AG10803 (cell line): ENCODE measurements at regions not wholly inside any gene's neighbourhood (a gene's known extent, or its start where the extent isn't known, plus 50 kb on each side); places are given as distances from the start of the nearest gene placed in this dataset.

Experiments
- DNase-seq: peaks from one replicate; pipeline ENCODE4 v3.0.0; 2010; ENCODE audit warnings: low read depth
- H3K4me3 ChIP-seq: 2 replicates; pipeline ENCODE4 v1.5.1; 2011; ENCODE audit warnings: mild to moderate bottlenecking, low read length, control low read depth
- CTCF ChIP-seq: conservative IDR thresholded peaks from 2 replicates; pipeline ENCODE4 v1.5.1; 2011; ENCODE audit warnings: mild to moderate bottlenecking, low read length, control low read depth, inconsistent platforms

DNA sequence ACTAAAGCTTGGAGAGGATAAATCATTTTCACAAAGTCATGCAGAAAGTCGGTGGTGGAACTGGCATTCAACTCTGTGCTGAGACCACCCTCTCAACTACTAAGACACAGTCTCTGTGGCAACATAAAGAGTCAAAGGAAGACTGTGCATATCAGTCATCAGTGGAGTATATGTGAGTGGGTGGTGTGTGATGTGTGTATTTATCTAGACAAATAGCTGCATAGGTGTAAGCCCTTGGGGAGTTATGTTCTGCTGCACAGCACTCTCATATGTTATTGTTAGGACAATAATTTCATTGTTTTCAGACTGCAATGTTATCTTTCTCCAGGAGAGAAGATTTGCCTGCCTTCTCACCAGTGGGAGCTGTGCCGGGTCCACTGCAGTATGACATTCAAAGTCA, 186.3 kb upstream of the HNRNPA3 start:
- no peak for TF ChIP-seq CTCF
- DNase-seq, result no peak
- no peak overlapping the region for H3K4me3 ChIP-seq

GRCh38 chr2:177026956-177027355, 185.6 kb upstream of the HNRNPA3 start:
- no peak overlapping the region for H3K4me3 ChIP-seq
- no peak for DNase-seq
- no peak for TF ChIP-seq CTCF

DNA sequence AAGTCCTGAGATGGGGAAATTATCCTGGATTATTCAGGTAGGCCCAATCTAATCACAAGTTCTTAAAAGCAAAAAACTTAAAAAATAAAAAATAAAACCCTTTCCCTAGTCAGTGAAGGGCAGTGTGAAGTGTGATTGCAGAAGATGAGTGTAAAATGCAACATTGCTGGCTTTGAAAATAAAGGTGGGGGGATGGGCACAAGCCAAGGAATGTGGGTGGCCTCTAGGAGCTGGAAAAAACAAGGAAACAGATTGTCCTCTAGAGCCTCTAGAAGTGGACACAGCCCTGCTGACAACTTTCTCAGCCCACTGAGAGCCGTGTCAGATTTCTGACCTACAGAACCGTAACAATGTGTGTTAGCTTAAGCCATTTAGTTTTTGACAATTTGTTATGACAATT, 184.3 kb upstream of the HNRNPA3 start:
- TF ChIP-seq CTCF, result no peak
- no peak overlapping the region for H3K4me3 ChIP-seq
- no peak for DNase-seq

GRCh38 chr2:177029075-177029474, 183.5 kb upstream of the HNRNPA3 start:
- no peak overlapping the region for H3K4me3 ChIP-seq
- DNase-seq, result no peak
- TF ChIP-seq CTCF, result no peak

- H3K4me3 ChIP-seq, result no peak overlapping the region
- TF ChIP-seq CTCF, result no peak
- no peak for DNase-seq
Measured at GRCh38 chr2:177029501-177029900, 183.1 kb upstream of the HNRNPA3 start.

DNA sequence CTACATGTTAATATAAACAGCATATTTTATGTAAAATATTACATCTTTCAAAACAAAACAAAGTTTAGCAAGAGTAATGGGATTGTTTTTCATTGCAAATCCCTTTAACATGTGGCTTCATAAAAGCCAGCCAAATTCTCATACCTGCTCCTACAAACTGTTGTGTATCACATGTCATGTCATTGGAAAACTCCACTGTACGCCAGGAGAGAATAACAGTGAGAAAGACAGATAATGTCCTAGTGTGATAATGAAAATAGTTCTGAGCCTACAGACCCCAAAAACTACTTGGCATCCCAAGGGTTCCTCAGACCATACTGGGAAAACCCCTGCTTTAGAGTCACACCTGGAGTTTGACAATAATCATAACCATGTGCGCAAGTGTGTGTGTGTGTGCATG, 182.7 kb upstream of the HNRNPA3 start:
- H3K4me3 ChIP-seq, result no peak overlapping the region
- DNase-seq, result no peak
- no peak for TF ChIP-seq CTCF

DNA sequence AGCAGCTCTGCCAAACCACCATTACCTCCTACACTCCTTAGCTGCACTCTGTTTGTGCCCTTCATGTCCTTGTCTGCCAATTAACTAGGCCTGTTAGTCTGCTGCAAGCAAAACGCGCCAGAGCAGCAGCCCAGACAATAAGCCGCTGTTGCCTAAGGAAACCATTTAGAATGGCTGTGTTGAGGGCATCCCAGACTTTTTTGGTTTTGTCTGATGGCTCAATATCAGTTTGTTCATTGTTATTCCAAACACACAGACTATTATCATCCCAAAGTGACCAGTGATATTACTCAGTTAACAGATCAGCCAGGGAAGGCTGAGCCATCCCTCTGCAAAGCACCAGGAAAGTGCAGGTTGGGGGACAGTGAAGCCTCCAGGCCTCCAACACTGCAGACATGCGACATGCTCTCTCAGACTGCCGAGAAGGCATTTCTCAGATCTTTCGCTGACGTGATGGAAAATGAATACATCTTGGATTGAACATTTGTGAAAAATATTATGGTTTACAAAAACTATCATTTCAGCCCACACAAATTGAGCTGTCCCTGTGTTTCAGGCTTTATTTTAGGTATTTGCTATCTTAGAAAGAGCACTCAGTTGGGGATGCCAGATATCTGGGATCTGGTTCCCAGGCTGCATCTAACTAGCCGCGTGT, 182.0 kb upstream of the HNRNPA3 start:
- no peak overlapping the region for H3K4me3 ChIP-seq
- no peak for DNase-seq
- TF ChIP-seq CTCF, result no peak
